Body of pancreas (tissue), 4 donors: ENCODE measurements at regions not wholly inside any gene's neighbourhood (a gene's known extent, or its start where the extent isn't known, plus 50 kb on each side); places are given as distances from the start of the nearest gene placed in this dataset.

Source experiments
- ATAC-seq: fragments of 150-250 bp; one replicate; pipeline ENCODE4 v1.9.1; 2016
- DNase-seq, 4 donors: peaks; one replicate each; pipeline ENCODE4 v3.0.0-alpha.2; 2019
- H3K27ac ChIP-seq, 4 donors: fragments of 200-600 bp; sonication (generic); 1 replicate in 3 of 4; 2 replicates in 1 of 4; pipeline versions ENCODE4 v1.5.1 to v1.6.1; 2016 to 2019; ENCODE audit warnings: mild to moderate bottlenecking in 1 of 4, mixed read lengths in 1 of 4, moderate library complexity in 1 of 4
- H3K27me3 ChIP-seq, 2 donors: fragments of 200-600 bp; sonication (generic); one replicate each; pipeline ENCODE4 v1.6.0; 2016; ENCODE audit warnings: mild to moderate bottlenecking in 1 of 2
- H3K36me3 ChIP-seq, 2 donors: fragments of 200-600 bp; sonication (generic); replicated peaks in 1 of 2; 2 replicates each; pipeline ENCODE4 v1.5.1; 2016; ENCODE audit warnings: low read depth in 2 of 2; ENCODE audit not compliant: insufficient read depth in 1 of 2
- H3K4me1 ChIP-seq: fragments of 200-600 bp; sonication (generic); one replicate; pipeline ENCODE4 v1.6.0; 2016
- H3K4me3 ChIP-seq, 2 donors: fragments of 200-600 bp; sonication (generic); 1 replicate in 1 of 2; 2 replicates in 1 of 2; pipeline ENCODE4 v1.5.1; 2016 to 2019
- H3K9me3 ChIP-seq, 3 donors: fragments of 200-600 bp; sonication (generic); 1 replicate in 2 of 3; 2 replicates in 1 of 3; pipeline ENCODE4 v1.5.1; 2016
- POLR2A ChIP-seq, 3 donors: fragments of 450-650 bp; IDR thresholded peaks; one replicate each; pipeline ENCODE4 v1.6.1; 2016; ENCODE audit warnings: antibody characterized with exemption in 3 of 3, mild to moderate bottlenecking in 2 of 3
- WGBS, 2 donors: methylation state at CpG; one replicate each; pipeline ENCODE4 v1.1.5; 2017; 5-methylcytosine and 5-hydroxymethylcytosine counted together
- intact Hi-C: fragments of 100-400 bp; cut with DNase I; formaldehyde crosslinking; loops from one replicate; pipeline ENCODE4 v1.15.1; 2023
- TF ChIP-seq, protein P1 (sequence below), 7 experiments: fragments of 450-650 bp in 4 of 7; fragments of 200-600 bp in 3 of 7; sonication (generic) in 3 of 7; IDR thresholded peaks; one replicate each; pipeline ENCODE4 v1.5.1; 2016 to 2019; ENCODE audit warnings: antibody characterized with exemption in 7 of 7

DNA sequence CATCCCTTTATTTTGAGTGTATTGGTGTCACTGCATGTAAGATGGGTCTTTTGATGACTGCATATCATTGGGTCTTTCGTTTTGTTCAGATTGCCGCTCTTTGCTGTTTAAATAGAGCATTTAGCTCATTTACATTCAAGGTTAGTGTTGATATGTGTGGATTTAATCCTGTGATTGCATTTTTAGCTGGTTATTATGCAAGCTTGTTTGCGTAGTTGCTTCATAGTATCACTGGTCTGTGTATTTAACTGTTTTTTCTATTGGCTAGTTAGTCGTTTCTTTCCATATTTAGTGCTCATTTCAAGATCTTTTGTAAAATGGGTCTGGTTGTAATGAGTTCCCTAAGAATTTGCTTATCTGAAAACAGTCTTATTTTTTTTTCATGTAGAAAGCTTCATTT is 1170.6 kb upstream of the SEL1L start:
- no peak for ATAC-seq
- no peak for TF ChIP-seq POLR2A (IDR thresholded peaks at IDR 0.05)
- TF ChIP-seq, protein P1, sequence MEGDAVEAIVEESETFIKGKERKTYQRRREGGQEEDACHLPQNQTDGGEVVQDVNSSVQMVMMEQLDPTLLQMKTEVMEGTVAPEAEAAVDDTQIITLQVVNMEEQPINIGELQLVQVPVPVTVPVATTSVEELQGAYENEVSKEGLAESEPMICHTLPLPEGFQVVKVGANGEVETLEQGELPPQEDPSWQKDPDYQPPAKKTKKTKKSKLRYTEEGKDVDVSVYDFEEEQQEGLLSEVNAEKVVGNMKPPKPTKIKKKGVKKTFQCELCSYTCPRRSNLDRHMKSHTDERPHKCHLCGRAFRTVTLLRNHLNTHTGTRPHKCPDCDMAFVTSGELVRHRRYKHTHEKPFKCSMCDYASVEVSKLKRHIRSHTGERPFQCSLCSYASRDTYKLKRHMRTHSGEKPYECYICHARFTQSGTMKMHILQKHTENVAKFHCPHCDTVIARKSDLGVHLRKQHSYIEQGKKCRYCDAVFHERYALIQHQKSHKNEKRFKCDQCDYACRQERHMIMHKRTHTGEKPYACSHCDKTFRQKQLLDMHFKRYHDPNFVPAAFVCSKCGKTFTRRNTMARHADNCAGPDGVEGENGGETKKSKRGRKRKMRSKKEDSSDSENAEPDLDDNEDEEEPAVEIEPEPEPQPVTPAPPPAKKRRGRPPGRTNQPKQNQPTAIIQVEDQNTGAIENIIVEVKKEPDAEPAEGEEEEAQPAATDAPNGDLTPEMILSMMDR (IDR thresholded peaks at IDR 0.05): no peak
- Histone ChIP-seq H3K9me3 (no peaks in the 10 kb centered on the region), H3K4me1 (no peaks in the 10 kb centered on the region), H3K27ac (no peak overlapping the region), H3K4me3 (no peak overlapping the region), H3K36me3 (no peaks in the 10 kb centered on the region), H3K27me3 (no peaks in the 10 kb centered on the region)
- 47 to 51% methylated on average over 4 of the region's 4 CpGs for WGBS, 2 donors
- no peak for DNase-seq
- intact Hi-C loops: no loop called here

GRCh38 chr14:82710267-82710841 is 1176.7 kb upstream of the SEL1L start:
- Histone ChIP-seq H3K4me3 (no peak overlapping the region), H3K4me1 (no peaks in the 10 kb centered on the region), H3K27ac (no peak overlapping the region), H3K36me3 (no peaks in the 10 kb centered on the region), H3K27me3 (no peaks in the 10 kb centered on the region), H3K9me3 (no peaks in the 10 kb centered on the region)
- TF ChIP-seq, protein P1 (IDR thresholded peaks at IDR 0.05): peak; percentile 68 to 84 (median 75)
- TF ChIP-seq POLR2A (IDR thresholded peaks at IDR 0.05): no peak
- peak; percentile 71 for ATAC-seq
- 35 to 41% methylated on average over 4 of the region's 4 CpGs for WGBS, 2 donors
- intact Hi-C loops: no loop called here
- peak; percentile 58 to 76 (median 69) for DNase-seq

DNA sequence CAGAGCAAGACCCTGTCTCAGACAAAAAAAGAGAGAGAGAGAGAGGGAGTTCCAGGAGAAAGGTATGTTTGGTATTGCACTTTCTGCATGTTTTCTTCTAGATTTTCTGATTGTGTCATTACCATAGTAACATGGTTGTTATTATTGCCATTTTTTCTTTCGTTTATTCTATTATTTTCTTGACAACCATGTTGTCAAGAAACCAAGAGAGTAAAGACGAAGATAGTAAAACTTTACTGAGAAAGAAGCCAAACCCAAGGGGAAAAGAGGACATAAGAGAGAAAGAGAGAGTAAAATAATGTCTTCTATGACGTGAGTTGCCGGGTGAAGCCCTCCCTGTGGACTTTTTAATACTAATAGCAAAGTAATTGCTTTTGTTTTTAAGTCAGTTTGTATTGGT is 1186.0 kb upstream of the SEL1L start:
- Histone ChIP-seq H3K4me3 (no peak overlapping the region), H3K4me1 (no peaks in the 10 kb centered on the region), H3K27me3 (no peaks in the 10 kb centered on the region), H3K27ac (no peak overlapping the region), H3K9me3 (no peaks in the 10 kb centered on the region), H3K36me3 (no peaks in the 10 kb centered on the region)
- 55 to 70% methylated on average over 4 of the region's 4 CpGs for WGBS, 2 donors
- intact Hi-C loops: no loop called here
- no peak for TF ChIP-seq POLR2A (IDR thresholded peaks at IDR 0.05)
- TF ChIP-seq, protein P1 (IDR thresholded peaks at IDR 0.05): no peak
- ATAC-seq (no peak), DNase-seq (no peak)

DNA sequence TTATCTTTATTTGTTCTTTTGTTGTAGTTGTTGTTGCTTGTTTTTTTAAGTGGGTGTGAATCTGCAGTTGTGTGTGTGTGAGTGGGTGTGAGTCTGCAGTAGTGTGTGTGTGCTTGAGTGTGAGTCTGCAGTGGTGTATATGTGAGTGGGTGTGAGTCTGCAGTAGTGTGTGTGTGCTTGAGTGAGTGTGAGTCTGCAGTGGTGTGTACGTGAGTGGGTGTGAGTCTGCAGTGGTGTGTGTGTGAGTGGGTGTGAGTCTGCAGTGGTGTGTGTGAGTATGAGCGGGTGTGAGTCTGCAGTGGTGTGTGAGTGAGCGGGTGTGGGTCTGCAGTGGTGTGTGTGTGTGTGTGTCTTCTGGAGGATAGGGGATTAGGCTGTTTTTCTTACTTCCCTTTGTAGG is 1186.8 kb upstream of the SEL1L start:
- Histone ChIP-seq H3K9me3 (no peaks in the 10 kb centered on the region), H3K4me3 (no peak overlapping the region), H3K27ac (no peak overlapping the region), H3K36me3 (no peaks in the 10 kb centered on the region), H3K27me3 (no peaks in the 10 kb centered on the region), H3K4me1 (no peaks in the 10 kb centered on the region)
- 80 to 83% methylated on average over 3 of the region's 3 CpGs for WGBS, 2 donors
- intact Hi-C loops: no loop called here
- DNase-seq (no peak), ATAC-seq (no peak)
- no peak for TF ChIP-seq POLR2A (IDR thresholded peaks at IDR 0.05)
- TF ChIP-seq, protein P1 (IDR thresholded peaks at IDR 0.05): no peak

- Histone ChIP-seq H3K9me3 (no peaks in the 10 kb centered on the region), H3K36me3 (no peaks in the 10 kb centered on the region), H3K4me1 (no peaks in the 10 kb centered on the region), H3K27ac (no peak overlapping the region), H3K27me3 (no peaks in the 10 kb centered on the region), H3K4me3 (no peak overlapping the region)
- WGBS, 2 donors: 55 to 59% methylated on average over 5 of the region's 5 CpGs
- intact Hi-C loops: no loop called here
- ATAC-seq (no peak), DNase-seq (no peak)
- TF ChIP-seq POLR2A (IDR thresholded peaks at IDR 0.05): no peak
- TF ChIP-seq, protein P1 (IDR thresholded peaks at IDR 0.05): no peak
Measured at GRCh38 chr14:82720946-82721345, 1187.3 kb upstream of the SEL1L start.
